Prostate gland (tissue), 2 donors: ENCODE measurements at regions not wholly inside any gene's neighbourhood (a gene's known extent, or its start where the extent isn't known, plus 50 kb on each side); places are given as distances from the start of the nearest gene placed in this dataset.
A peak's percentile ranks its signal among the peaks of the same experiment; 100 is the strongest.

Source experiments
- DNase-seq: peaks from one replicate; pipeline ENCODE4 v3.0.0-alpha.2; 2019; ENCODE audit warnings: low spot score
- H3K27ac ChIP-seq, 2 donors: fragments of 200-600 bp; sonication (generic); 2 replicates each; pipeline ENCODE4 v1.5.1; 2017 to 2019
- H3K27me3 ChIP-seq: fragments of 200-600 bp; sonication (generic); replicated peaks from 2 replicates; pipeline ENCODE4 v1.5.1; 2019; ENCODE audit not compliant: insufficient read depth
- H3K36me3 ChIP-seq, 2 donors: fragments of 200-600 bp; sonication (generic); 1 replicate in 1 of 2; 2 replicates in 1 of 2; pipeline versions ENCODE4 v1.5.1 to v1.8.1; 2017 to 2019
- H3K4me1 ChIP-seq: fragments of 200-600 bp; sonication (generic); replicated peaks from 2 replicates; pipeline ENCODE4 v1.5.1; 2019
- H3K4me3 ChIP-seq, 2 donors: fragments of 200-600 bp; sonication (generic); 2 replicates each; pipeline ENCODE4 v1.5.1; 2017 to 2019
- H3K9me3 ChIP-seq: fragments of 200-600 bp; sonication (generic); 2 replicates; pipeline ENCODE4 v1.5.1; 2017
- CTCF ChIP-seq, 4 experiments: fragments of 200-600 bp in 2 of 4; fragments of 450-650 bp in 2 of 4; sonication (generic) in 2 of 4; IDR thresholded peaks; 1 replicate in 3 of 4; 2 replicates in 1 of 4; pipeline ENCODE4 v1.5.1; 2016 to 2019; ENCODE audit warnings: antibody characterized with exemption in 4 of 4, mild to moderate bottlenecking in 2 of 4, moderate library complexity in 2 of 4
- POLR2A ChIP-seq: fragments of 450-650 bp; IDR thresholded peaks from one replicate; pipeline ENCODE4 v1.6.1; 2016; ENCODE audit warnings: antibody characterized with exemption, mild to moderate bottlenecking
- POLR2AphosphoS5 ChIP-seq: sonication (generic); formaldehyde crosslinking; IDR thresholded peaks from one replicate; pipeline ENCODE4 v1.6.1; 2017; ENCODE audit warnings: antibody characterized with exemption
- WGBS: methylation state at CpG from one replicate; pipeline ENCODE4 v1.1.5; 2018; 5-methylcytosine and 5-hydroxymethylcytosine counted together
- intact Hi-C: fragments of 100-400 bp; cut with DNase I; formaldehyde crosslinking; loops from one replicate; pipeline ENCODE4 v1.14.2; 2022

GRCh38 chr4:181046809-181047208, 1196.4 kb upstream of the TENM3 start:
- no peaks in the 10 kb centered on the region for H3K4me1 ChIP-seq
- H3K36me3 ChIP-seq, result no peaks in the 10 kb centered on the region
- no peak for TF ChIP-seq POLR2A
- no peak for TF ChIP-seq CTCF (IDR thresholded peaks at IDR 0.05)
- no peak for TF ChIP-seq POLR2AphosphoS5
- no peak overlapping the region for H3K27ac ChIP-seq
- H3K9me3 ChIP-seq, result no peaks in the 10 kb centered on the region
- DNase-seq, result no peak
- intact Hi-C loops, result no loop called here
- no peak overlapping the region for H3K4me3 ChIP-seq
- WGBS, result 82% methylated on average over 9 of the region's 9 CpGs
- H3K27me3 ChIP-seq, result no peaks in the 10 kb centered on the region

GRCh38 chr4:181051931-181052330, 1191.3 kb upstream of the TENM3 start:
- Histone ChIP-seq H3K36me3 (no peaks in the 10 kb centered on the region), H3K4me1 (no peaks in the 10 kb centered on the region), H3K4me3 (no peak overlapping the region), H3K27ac (no peak overlapping the region), H3K9me3 (no peaks in the 10 kb centered on the region), H3K27me3 (no peaks in the 10 kb centered on the region)
- intact Hi-C loops, result no loop called here
- TF ChIP-seq CTCF (IDR thresholded peaks at IDR 0.05) (no peak), POLR2AphosphoS5 (no peak), POLR2A (no peak)
- no peak for DNase-seq

GRCh38 chr4:181061787-181062186, 1181.4 kb upstream of the TENM3 start:
- intact Hi-C loops, result no loop called here
- Histone ChIP-seq H3K4me3 (no peak overlapping the region), H3K27ac (no peak overlapping the region), H3K4me1 (no peaks in the 10 kb centered on the region), H3K36me3 (no peaks in the 10 kb centered on the region), H3K9me3 (no peaks in the 10 kb centered on the region), H3K27me3 (no peaks in the 10 kb centered on the region)
- no peak for TF ChIP-seq POLR2AphosphoS5
- TF ChIP-seq POLR2A, result no peak
- TF ChIP-seq CTCF (IDR thresholded peaks at IDR 0.05), result no peak
- WGBS, result 48% methylated on average over 1 of the region's 1 CpG
- DNase-seq, result no peak

GRCh38 chr4:181063212-181063611, 1180.0 kb upstream of the TENM3 start:
- TF ChIP-seq POLR2A (no peak), POLR2AphosphoS5 (peak; percentile 44)
- no peaks in the 10 kb centered on the region for H3K27me3 ChIP-seq
- DNase-seq, result no peak
- H3K9me3 ChIP-seq, result no peaks in the 10 kb centered on the region
- H3K4me3 ChIP-seq, result no peak overlapping the region
- 27% methylated on average over 3 of the region's 3 CpGs for WGBS
- H3K36me3 ChIP-seq, result no peaks in the 10 kb centered on the region
- no peak overlapping the region for H3K27ac ChIP-seq
- intact Hi-C loops, result no loop called here
- H3K4me1 ChIP-seq, result no peaks in the 10 kb centered on the region

- Histone ChIP-seq H3K36me3 (no peaks in the 10 kb centered on the region), H3K27me3 (no peaks in the 10 kb centered on the region), H3K4me1 (no peaks in the 10 kb centered on the region), H3K27ac (no peak overlapping the region), H3K9me3 (no peaks in the 10 kb centered on the region), H3K4me3 (no peak overlapping the region)
- no peak for DNase-seq
- TF ChIP-seq CTCF (IDR thresholded peaks at IDR 0.05), result no peak
- no peak for TF ChIP-seq POLR2AphosphoS5
- TF ChIP-seq POLR2A, result no peak
- intact Hi-C loops, result no loop called here
Observed at GRCh38 chr4:181077341-181077740, 1165.9 kb upstream of the TENM3 start.

- Histone ChIP-seq H3K27me3 (no peaks in the 10 kb centered on the region), H3K36me3 (no peaks in the 10 kb centered on the region), H3K27ac (no peak overlapping the region), H3K4me1 (no peaks in the 10 kb centered on the region), H3K9me3 (no peaks in the 10 kb centered on the region), H3K4me3 (no peak overlapping the region)
- intact Hi-C loops, result no loop called here
- DNase-seq, result no peak
- WGBS, result 32% methylated on average over 1 of the region's 1 CpG
- TF ChIP-seq POLR2AphosphoS5, result no peak
- TF ChIP-seq POLR2A, result no peak
- TF ChIP-seq CTCF (IDR thresholded peaks at IDR 0.05), result no peak
Observed at GRCh38 chr4:181078196-181078595, 1165.0 kb upstream of the TENM3 start.
